ENCODE measurements at regions not wholly inside any gene's neighbourhood (a gene's known extent, or its start where the extent isn't known, plus 50 kb on each side); places are given as distances from the start of the nearest gene placed in this dataset.

- no peak for TF ChIP-seq CTCF (IDR thresholded peaks at IDR 0.05)
- TF ChIP-seq POLR2A (IDR thresholded peaks at IDR 0.05), result no peak
Observed at GRCh38 chr5:159657298-159657697, 259.0 kb upstream of the ADRA1B start.
